H1 (cell line): ENCODE measurements at regions not wholly inside any gene's neighbourhood (a gene's known extent, or its start where the extent isn't known, plus 50 kb on each side); places are given as distances from the start of the nearest gene placed in this dataset.

ENCODE experiments used
- CTCF ChIA-PET: fragments of 300-600 bp; sonication (Branson Sonifier 250); formaldehyde crosslinking; loops from one replicate; lab custom pipeline; 2021; ENCODE audit not compliant: partially characterized antibody; lab: Charles Lee
- POLR2A ChIA-PET: fragments of 300-600 bp; sonication (Branson Sonifier 250); formaldehyde crosslinking; loops from one replicate; lab custom pipeline; 2021; ENCODE audit warnings: inconsistent platforms; ENCODE audit not compliant: partially characterized antibody; lab: Charles Lee
- DNase-seq, 2 experiments: peaks; one replicate each; pipeline versions ENCODE4 v3.0.0 to v3.0.0-alpha.2; 2010 to 2022; ENCODE audit warnings: low spot score in 2 of 2, low read depth in 1 of 2, mixed read lengths in 1 of 2
- FAIRE-seq: peaks from 2 replicates; lab custom pipeline; 2011; peaks lifted over from hg19 to GRCh38; lab: Jason Lieb, UNC
- H2AFZ ChIP-seq: 2 replicates; pipeline ENCODE4 v1.8.1; 2012; ENCODE audit warnings: low read length, inconsistent platforms
- H2AK5ac ChIP-seq: 2 replicates; pipeline ENCODE4 v1.6.1; 2013; ENCODE audit warnings: low read depth, low read length
- H2BK120ac ChIP-seq: replicated peaks from 2 replicates; pipeline ENCODE3; 2013; ENCODE audit warnings: low read depth, low read length, inconsistent platforms
- H2BK12ac ChIP-seq: 2 replicates; pipeline ENCODE4 v1.6.1; 2013; ENCODE audit warnings: low read depth, low read length
- H2BK15ac ChIP-seq: 2 replicates; pipeline ENCODE4 v1.6.1; 2013; ENCODE audit warnings: low read length
- H2BK20ac ChIP-seq: 2 replicates; pipeline ENCODE4 v1.6.1; 2013; ENCODE audit warnings: low read length
- H2BK5ac ChIP-seq: 2 replicates; pipeline ENCODE4 v1.6.1; 2013; ENCODE audit warnings: low read depth, low read length
- H3K14ac ChIP-seq: 2 replicates; pipeline ENCODE4 v1.6.1; 2013; ENCODE audit warnings: inconsistent platforms; ENCODE audit not compliant: insufficient read length
- H3K18ac ChIP-seq: 2 replicates; pipeline ENCODE4 v1.6.1; 2013; ENCODE audit warnings: low read length; ENCODE audit errors: extremely low read depth
- H3K23ac ChIP-seq: 2 replicates; pipeline ENCODE4 v1.6.1; 2013; ENCODE audit warnings: inconsistent platforms; ENCODE audit not compliant: insufficient read length
- H3K23me2 ChIP-seq: 2 replicates; pipeline ENCODE4 v1.6.1; 2013; ENCODE audit warnings: low read depth, low read length
- H3K27ac ChIP-seq: 2 replicates; pipeline ENCODE4 v1.6.1; 2011; ENCODE audit warnings: low read depth, low read length, inconsistent platforms
- H3K27me3 ChIP-seq, 4 experiments: replicated peaks in 1 of 4; 1 replicate in 1 of 4; 2 replicates in 3 of 4; pipeline versions ENCODE4 v1.6.1 to v1.8.1; 2011 to 2013; ENCODE audit warnings: low read length in 3 of 4, mild to moderate bottlenecking in 3 of 4, inconsistent platforms in 2 of 4, mixed read lengths in 2 of 4, moderate library complexity in 1 of 4; ENCODE audit not compliant: control insufficient read depth in 3 of 4, insufficient read depth in 3 of 4; ENCODE audit errors: extremely low read depth in 1 of 4
- H3K36me3 ChIP-seq, 4 experiments: 2 replicates each; pipeline versions ENCODE4 v1.6.1 to v1.8.1; 2011 to 2013; ENCODE audit warnings: mild to moderate bottlenecking in 4 of 4, low read length in 3 of 4, moderate library complexity in 2 of 4, control low read depth in 1 of 4, inconsistent platforms in 1 of 4; ENCODE audit not compliant: insufficient read depth in 4 of 4, control insufficient read depth in 2 of 4
- H3K4ac ChIP-seq: replicated peaks from 2 replicates; pipeline ENCODE3; 2013; ENCODE audit warnings: low read length, low read depth, mixed read lengths, inconsistent platforms; ENCODE audit not compliant: insufficient read length
- H3K4me1 ChIP-seq, 4 experiments: replicated peaks in 1 of 4; 1 replicate in 1 of 4; 2 replicates in 3 of 4; pipeline versions ENCODE4 v1.6.1 to v1.8.1; 2011 to 2013; ENCODE audit warnings: low read length in 3 of 4, inconsistent platforms in 2 of 4, mixed read lengths in 1 of 4; ENCODE audit not compliant: insufficient read depth in 4 of 4, control insufficient read depth in 3 of 4
- H3K4me2 ChIP-seq, 2 experiments: 2 replicates each; pipeline versions ENCODE4 v1.6.1 to v1.8.1; 2011 to 2013; ENCODE audit warnings: low read depth in 2 of 2, low read length in 2 of 2, control low read depth in 1 of 2, inconsistent platforms in 1 of 2, mild to moderate bottlenecking in 1 of 2; ENCODE audit not compliant: insufficient read depth in 1 of 2
- H3K4me3 ChIP-seq, 4 experiments: fragments of 200-600, 300-600 bp in 1 of 4; sonication (generic), shearing (Covaris generic), sonication (Bioruptor Twin) in 1 of 4; 2 replicates each; pipeline versions ENCODE4 v1.5.1 to v1.8.1; 2011 to 2016; ENCODE audit warnings: low read length in 4 of 4, low read depth in 3 of 4, control low read depth in 2 of 4, inconsistent platforms in 2 of 4, mild to moderate bottlenecking in 2 of 4, mixed read lengths in 1 of 4, moderate library complexity in 1 of 4; ENCODE audit not compliant: insufficient read depth in 2 of 4; ENCODE audit errors: extremely low read depth in 1 of 4
- H3K56ac ChIP-seq: replicated peaks from 2 replicates; pipeline ENCODE3; 2013; ENCODE audit warnings: low read depth, mild to moderate bottlenecking, mixed read lengths, low read length, inconsistent platforms; ENCODE audit not compliant: insufficient read length
- H3K79me1 ChIP-seq: 2 replicates; pipeline ENCODE4 v1.6.1; 2013; ENCODE audit warnings: low read depth, low read length, control low read depth
- H3K79me2 ChIP-seq, 2 experiments: 2 replicates each; pipeline versions ENCODE4 v1.6.1 to v1.8.1; 2012 to 2013; ENCODE audit warnings: low read length in 2 of 2, mild to moderate bottlenecking in 2 of 2, inconsistent platforms in 1 of 2; ENCODE audit not compliant: insufficient read depth in 2 of 2, control insufficient read depth in 1 of 2
- H3K9ac ChIP-seq, 4 experiments: replicated peaks in 1 of 4; 1 replicate in 1 of 4; 2 replicates in 3 of 4; pipeline versions ENCODE4 v1.6.1 to v1.8.1; 2011 to 2013; ENCODE audit warnings: low read depth in 3 of 4, low read length in 3 of 4, control low read depth in 2 of 4, mild to moderate bottlenecking in 2 of 4, moderate library complexity in 2 of 4, inconsistent platforms in 1 of 4; ENCODE audit errors: extremely low read depth in 1 of 4
- H3K9me3 ChIP-seq, 2 experiments: 2 replicates each; pipeline versions ENCODE4 v1.6.1 to v1.8.1; 2012 to 2013; ENCODE audit warnings: mild to moderate bottlenecking in 2 of 2, moderate library complexity in 2 of 2, control low read depth in 1 of 2, inconsistent platforms in 1 of 2, low read depth in 1 of 2, low read length in 1 of 2, mixed read lengths in 1 of 2; ENCODE audit not compliant: insufficient read depth in 2 of 2
- H4K20me1 ChIP-seq, 2 experiments: replicated peaks in 1 of 2; 2 replicates each; pipeline versions ENCODE3 to v1.8.1; 2011 to 2013; ENCODE audit warnings: inconsistent platforms in 2 of 2, low read length in 2 of 2, mild to moderate bottlenecking in 1 of 2; ENCODE audit not compliant: insufficient read depth in 2 of 2, control insufficient read depth in 1 of 2
- H4K5ac ChIP-seq: 2 replicates; pipeline ENCODE4 v1.6.1; 2013; ENCODE audit warnings: low read length, low read depth, mixed read lengths, inconsistent platforms; ENCODE audit not compliant: insufficient read length
- H4K8ac ChIP-seq: 2 replicates; pipeline ENCODE4 v1.8.0; 2013; ENCODE audit warnings: mild to moderate bottlenecking, moderate library complexity, low read length, inconsistent platforms; ENCODE audit not compliant: insufficient read depth; ENCODE audit errors: extremely low read depth
- H4K91ac ChIP-seq: replicated peaks from 2 replicates; pipeline ENCODE3; 2013; ENCODE audit warnings: low read length, mixed read lengths, inconsistent platforms; ENCODE audit not compliant: insufficient read length
- CHD2 ChIP-seq: IDR thresholded peaks from 2 replicates; pipeline ENCODE4 v1.6.1; 2012; ENCODE audit warnings: low read length, improper control_type of control experiment
- KDM5A ChIP-seq: fragments of 200-600 bp; IDR thresholded peaks from 2 replicates; pipeline ENCODE4 v1.7.1; 2012; ENCODE audit warnings: mild to moderate bottlenecking, low read length, inconsistent platforms, mixed read lengths
- POU5F1 ChIP-seq: IDR thresholded peaks from 2 replicates; pipeline ENCODE4 v1.6.1; 2011; ENCODE audit warnings: low read depth, mild to moderate bottlenecking, low read length, moderate library complexity
- RNF2 ChIP-seq: fragments of 200-900, 300-1000 bp; sonication (generic); IDR thresholded peaks from 2 replicates; pipeline ENCODE4 v1.7.1; 2016; ENCODE audit warnings: borderline replicate concordance, low read depth, mild to moderate bottlenecking, antibody characterized with exemption, low read length; ENCODE audit not compliant: poor library complexity, severe bottlenecking; ENCODE audit errors: missing control alignments
- RXRA ChIP-seq: IDR thresholded peaks from 2 replicates; pipeline ENCODE4 v1.6.1; 2011; ENCODE audit warnings: low read depth, mild to moderate bottlenecking, low read length, moderate library complexity; ENCODE audit not compliant: insufficient read depth
- SIN3A ChIP-seq, 2 experiments: IDR thresholded peaks in 1 of 2; conservative IDR thresholded peaks in 1 of 2; 2 replicates each; pipeline ENCODE4 v1.6.1; 2011 to 2012; ENCODE audit warnings: low read length in 2 of 2, improper control_type of control experiment in 1 of 2, low read depth in 1 of 2, mild to moderate bottlenecking in 1 of 2
- SIX5 ChIP-seq: IDR thresholded peaks from 2 replicates; pipeline ENCODE4 v1.6.1; 2011; ENCODE audit warnings: mild to moderate bottlenecking, low read depth, low read length
- SUZ12 ChIP-seq: fragments of 200-600 bp; sonication (generic); IDR thresholded peaks from 2 replicates; pipeline ENCODE4 v1.6.1; 2012; ENCODE audit warnings: mild to moderate bottlenecking, inconsistent platforms, low read length, moderate library complexity, mixed read lengths
- TF ChIP-seq, protein P1 (sequence below), 3 experiments: IDR thresholded peaks; 1 replicate in 2 of 3; 2 replicates in 1 of 3; pipeline versions ENCODE4 v1.5.1 to v1.6.1; 2011; ENCODE audit warnings: low read length in 3 of 3, mild to moderate bottlenecking in 3 of 3, inconsistent platforms in 2 of 3, low read depth in 1 of 3, moderate library complexity in 1 of 3; ENCODE audit not compliant: insufficient read depth in 1 of 3; ENCODE audit errors: control extremely low read depth in 1 of 3

DNA sequence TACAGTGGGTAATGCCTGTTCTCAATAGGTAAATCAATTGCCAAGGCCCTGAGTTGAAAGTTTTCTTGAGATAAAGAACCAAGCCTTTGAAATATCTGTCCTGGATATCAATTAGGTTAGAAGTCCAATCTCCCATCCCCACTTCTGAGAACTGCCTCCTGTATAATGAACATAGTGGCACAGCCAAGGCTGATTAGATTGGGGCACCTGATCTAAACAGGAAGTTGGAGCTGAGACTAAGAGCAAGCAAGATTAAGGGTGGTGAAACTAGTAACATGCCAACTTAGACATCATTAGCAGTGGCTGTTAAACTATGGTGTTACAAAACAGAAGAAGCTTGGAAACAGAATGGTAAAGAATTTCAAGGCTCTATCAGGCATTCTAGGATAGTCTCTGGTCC lies 137.7 kb upstream of the TMEM108 start:
- FAIRE-seq (no peak), DNase-seq (no peak)
- TF ChIP-seq SUZ12 (no peak), SIX5 (no peak), RXRA (no peak), KDM5A (no peak), RNF2 (no peak), POU5F1 (no peak), SIN3A (conservative IDR thresholded peaks at IDR 0.05 in 1 of 2, IDR thresholded peaks at IDR 0.05 in 1 of 2; ENCODE audit: low read depth in 1 of 2, low read length in 2 of 2) (no peak), CHD2 (no peak)
- TF ChIP-seq, protein P1, sequence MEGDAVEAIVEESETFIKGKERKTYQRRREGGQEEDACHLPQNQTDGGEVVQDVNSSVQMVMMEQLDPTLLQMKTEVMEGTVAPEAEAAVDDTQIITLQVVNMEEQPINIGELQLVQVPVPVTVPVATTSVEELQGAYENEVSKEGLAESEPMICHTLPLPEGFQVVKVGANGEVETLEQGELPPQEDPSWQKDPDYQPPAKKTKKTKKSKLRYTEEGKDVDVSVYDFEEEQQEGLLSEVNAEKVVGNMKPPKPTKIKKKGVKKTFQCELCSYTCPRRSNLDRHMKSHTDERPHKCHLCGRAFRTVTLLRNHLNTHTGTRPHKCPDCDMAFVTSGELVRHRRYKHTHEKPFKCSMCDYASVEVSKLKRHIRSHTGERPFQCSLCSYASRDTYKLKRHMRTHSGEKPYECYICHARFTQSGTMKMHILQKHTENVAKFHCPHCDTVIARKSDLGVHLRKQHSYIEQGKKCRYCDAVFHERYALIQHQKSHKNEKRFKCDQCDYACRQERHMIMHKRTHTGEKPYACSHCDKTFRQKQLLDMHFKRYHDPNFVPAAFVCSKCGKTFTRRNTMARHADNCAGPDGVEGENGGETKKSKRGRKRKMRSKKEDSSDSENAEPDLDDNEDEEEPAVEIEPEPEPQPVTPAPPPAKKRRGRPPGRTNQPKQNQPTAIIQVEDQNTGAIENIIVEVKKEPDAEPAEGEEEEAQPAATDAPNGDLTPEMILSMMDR (IDR thresholded peaks at IDR 0.05; ENCODE audit: control extremely low read depth in 1 of 3, insufficient read depth in 1 of 3, low read depth in 1 of 3, low read length in 3 of 3), result no peak
- Histone ChIP-seq H3K23me2 (no peaks in the 10 kb centered on the region), H3K23ac (no peak overlapping the region), H2BK20ac (no peak overlapping the region), H2BK15ac (no peak overlapping the region), H4K91ac (no peak overlapping the region), H3K4me2 (no peak overlapping the region), H4K20me1 (no peaks in the 10 kb centered on the region), H3K27me3 (no peaks in the 10 kb centered on the region), H3K9me3 (no peaks in the 10 kb centered on the region), H3K79me2 (no peaks in the 10 kb centered on the region), H3K14ac (no peak overlapping the region), H2BK120ac (no peak overlapping the region), H3K4me1 (no peaks in the 10 kb centered on the region), H3K4me3 (no peak overlapping the region), H3K18ac (no peak overlapping the region), H3K36me3 (no peaks in the 10 kb centered on the region), H2AK5ac (no peak overlapping the region), H3K9ac (no peak overlapping the region), H2BK5ac (no peak overlapping the region), H4K8ac (no peak overlapping the region), H2BK12ac (no peak overlapping the region), H3K4ac (no peak overlapping the region), H3K56ac (no peak overlapping the region), H4K5ac (no peak overlapping the region), H2AFZ (0 out of 2 replicates have a peak overlapping the region, but pooled peaks have one; percentile 53), H3K79me1 (no peaks in the 10 kb centered on the region), H3K27ac (no peak overlapping the region)
- CTCF ChIA-PET, result no interaction called here
- POLR2A ChIA-PET, result interaction anchor here (0.6 kb wide), 1 partner anchor 483 kb away, joined by 5 read pairs; the partner anchor contains the start of gene DNAJC13
